HepG2 (cell line): ENCODE measurements at regions not wholly inside any gene's neighbourhood (a gene's known extent, or its start where the extent isn't known, plus 50 kb on each side); places are given as distances from the start of the nearest gene placed in this dataset.

ENCODE experiments used
- ATAC-seq: fragments of 200-7000 bp; cut with Tn5 transposase; 3 replicates; pipeline ENCODE4 v1.9.1; 2020; ENCODE audit warnings: mild to moderate bottlenecking, moderate library complexity
- BruUV-seq: library from RNA; stranded (reverse); fragments of 400-500 nt; replicated peaks from 2 replicates; lab custom pipeline; 2021; lab: Mats Ljungman, UMichigan
- CTCF ChIA-PET: fragments of 300-600 bp; formaldehyde crosslinking; extraction: SDS; loops from one replicate; lab custom pipeline; 2021; ENCODE audit warnings: low total read pairs, inconsistent platforms, low intra/inter-chr PET ratio; lab: Yijun Ruan, JAX
- POLR2A ChIA-PET: fragments of 350-600 bp; sonication (Branson Sonifier 250); formaldehyde crosslinking; loops from one replicate; lab custom pipeline; 2020; ENCODE audit warnings: antibody characterized with exemption, inconsistent platforms; lab: Yijun Ruan, JAX
- DNase-seq: peaks from one replicate; pipeline ENCODE4 v3.0.0-alpha.2; 2015; ENCODE audit warnings: low spot score
- FAIRE-seq: peaks from 3 replicates; lab custom pipeline; 2011; peaks lifted over from hg19 to GRCh38; lab: Jason Lieb, UNC
- H2AFZ ChIP-seq: one replicate; pipeline ENCODE4 v1.6.1; 2011; ENCODE audit warnings: low read length, inconsistent platforms
- H3K27ac ChIP-seq: fragments of 300-600 bp; 3 replicates; pipeline ENCODE4 v1.8.0; 2011; ENCODE audit warnings: mixed run types, mild to moderate bottlenecking, mixed read lengths, low read length, inconsistent platforms; ENCODE audit not compliant: insufficient read depth; ENCODE audit errors: extremely low read length
- H3K27me3 ChIP-seq, 2 experiments: fragments of 200-600 bp in 1 of 2; 2 replicates in 1 of 2; 3 replicates in 1 of 2; pipeline versions ENCODE4 v1.6.0 to v1.8.0; 2011; ENCODE audit warnings: low read length in 2 of 2, mild to moderate bottlenecking in 2 of 2, moderate library complexity in 2 of 2, inconsistent platforms in 1 of 2; ENCODE audit not compliant: insufficient read depth in 2 of 2, control insufficient read depth in 1 of 2
- H3K36me3 ChIP-seq, 2 experiments: fragments of 200-600 bp in 1 of 2; replicated peaks in 1 of 2; 2 replicates in 1 of 2; 3 replicates in 1 of 2; pipeline versions ENCODE4 v1.5.1 to v1.8.0; 2011; ENCODE audit warnings: low read length in 2 of 2, inconsistent platforms in 1 of 2; ENCODE audit not compliant: insufficient read depth in 2 of 2, control insufficient read depth in 1 of 2
- H3K4me1 ChIP-seq: 2 replicates; pipeline ENCODE4 v1.5.1; 2012; ENCODE audit warnings: low read length, inconsistent platforms; ENCODE audit not compliant: insufficient read depth
- H3K4me2 ChIP-seq: 2 replicates; pipeline ENCODE4 v1.6.0; 2011; ENCODE audit warnings: low read depth, low read length, inconsistent platforms
- H3K4me3 ChIP-seq, 3 experiments: fragments of 200-600 bp in 1 of 3; sonication (generic), shearing (Covaris generic) in 1 of 3; replicated peaks in 1 of 3; 2 replicates each; pipeline ENCODE4 v1.5.1; 2011 to 2016; ENCODE audit warnings: low read length in 3 of 3, inconsistent platforms in 2 of 3, low read depth in 2 of 3, mild to moderate bottlenecking in 2 of 3, control low read depth in 1 of 3, mixed read lengths in 1 of 3; ENCODE audit not compliant: insufficient read depth in 1 of 3
- H3K79me2 ChIP-seq: one replicate; pipeline ENCODE4 v1.6.1; 2011; ENCODE audit warnings: low read length, inconsistent platforms; ENCODE audit not compliant: insufficient read depth
- H3K9ac ChIP-seq: 2 replicates; pipeline ENCODE4 v1.6.0; 2011; ENCODE audit warnings: mild to moderate bottlenecking, low read depth, low read length, inconsistent platforms; ENCODE audit not compliant: insufficient read depth
- H3K9me3 ChIP-seq: 2 replicates; pipeline ENCODE4 v1.5.1; 2012; ENCODE audit warnings: mild to moderate bottlenecking, low read length
- H4K20me1 ChIP-seq: 2 replicates; pipeline ENCODE4 v1.6.0; 2011; ENCODE audit warnings: inconsistent platforms, mild to moderate bottlenecking, low read length, moderate library complexity; ENCODE audit not compliant: insufficient read depth
- ATAD3A ChIP-seq: sonication (generic); formaldehyde crosslinking; IDR thresholded peaks from 2 replicates; pipeline ENCODE4 v1.4.0; 2020; ENCODE audit warnings: missing genetic modification reagents
- DNMT3B ChIP-seq: conservative IDR thresholded peaks from 2 replicates; pipeline ENCODE4 v1.6.1; 2016; ENCODE audit warnings: missing biosample characterization, control low read depth
- HNRNPH1 ChIP-seq: fragments of 200-400 bp; formaldehyde crosslinking; optimal IDR thresholded peaks from 2 replicates; pipeline ENCODE3; 2017; ENCODE audit warnings: mild to moderate bottlenecking, low read depth, low read length
- PPARG ChIP-seq: conservative IDR thresholded peaks from 2 replicates; pipeline ENCODE4 v1.6.1; 2016; ENCODE audit warnings: missing biosample characterization, missing genetic modification reagents
- RXRA ChIP-seq: sonication (generic); formaldehyde crosslinking; IDR thresholded peaks from 2 replicates; pipeline ENCODE4 v1.5.1; 2020; ENCODE audit warnings: missing genetic modification reagents
- TEAD2 ChIP-seq: sonication (generic); formaldehyde crosslinking; IDR thresholded peaks from 2 replicates; pipeline ENCODE4 v1.9.0; 2021; ENCODE audit warnings: missing genetic modification reagents
- ZFP62 ChIP-seq: sonication (generic); formaldehyde crosslinking; IDR thresholded peaks from 2 replicates; pipeline ENCODE4 v1.4.0; 2020; ENCODE audit warnings: missing genetic modification reagents
- ZNF264 ChIP-seq: sonication (generic); formaldehyde crosslinking; IDR thresholded peaks from 2 replicates; pipeline ENCODE4 v1.4.0; 2020; ENCODE audit warnings: missing genetic modification reagents
- ZNF326 ChIP-seq: sonication (generic); formaldehyde crosslinking; IDR thresholded peaks from 2 replicates; pipeline ENCODE4 v1.4.0; 2020; ENCODE audit warnings: missing genetic modification reagents, borderline replicate concordance
- ZNF432 ChIP-seq: sonication (generic); formaldehyde crosslinking; IDR thresholded peaks from 2 replicates; pipeline ENCODE4 v1.5.0; 2020; ENCODE audit warnings: missing genetic modification reagents, mild to moderate bottlenecking, borderline replicate concordance
- ZNF615 ChIP-seq: sonication (generic); formaldehyde crosslinking; IDR thresholded peaks from 2 replicates; pipeline ENCODE4 v1.5.0; 2020; ENCODE audit warnings: mild to moderate bottlenecking, missing genetic modification reagents, borderline replicate concordance
- ZNF83 ChIP-seq: sonication (generic); formaldehyde crosslinking; IDR thresholded peaks from 2 replicates; pipeline ENCODE4 v1.4.0; 2020; ENCODE audit warnings: missing genetic modification reagents, mild to moderate bottlenecking, borderline replicate concordance
- WGBS: methylation state at CpG from one replicate; pipeline ENCODE4 v1.1.6; 2017; ENCODE audit warnings: low lambda C conversion rate; 5-methylcytosine and 5-hydroxymethylcytosine counted together
- in situ Hi-C: cut with HindIII; loops from 2 replicates; pipeline ENCODE4 v1.10.0; 2017; ENCODE audit warnings: low pct_unique_long_range_greater_than_20kb; ENCODE audit not compliant: extremely low pct_ligation_motif_present
- intact Hi-C: fragments of 100-400 bp; cut with micrococcal nuclease; formaldehyde crosslinking; loops from one replicate; pipeline ENCODE4 v1.10.0; 2022; ENCODE audit not compliant: unreplicated experiment
- TF ChIP-seq, protein P1 (sequence below): sonication (generic); formaldehyde crosslinking; IDR thresholded peaks from 2 replicates; pipeline ENCODE4 v1.5.0; 2020; ENCODE audit warnings: mild to moderate bottlenecking, missing genetic modification reagents, borderline replicate concordance
- TF ChIP-seq, protein P2 (sequence below): IDR thresholded peaks from 2 replicates; pipeline ENCODE4 v1.6.1; 2016; ENCODE audit warnings: missing compliant biosample characterization, missing genetic modification reagents, borderline replicate concordance
- TF ChIP-seq, protein P3 (sequence below): sonication (generic); formaldehyde crosslinking; IDR thresholded peaks from 2 replicates; pipeline ENCODE4 v1.4.0; 2020; ENCODE audit warnings: low read depth, missing genetic modification reagents
- TF ChIP-seq, protein P4 (sequence below): sonication (generic); formaldehyde crosslinking; IDR thresholded peaks from 2 replicates; pipeline ENCODE4 v1.4.0; 2020; ENCODE audit warnings: missing genetic modification reagents, mild to moderate bottlenecking, borderline replicate concordance
- TF ChIP-seq, protein P5 (sequence below): sonication (generic); formaldehyde crosslinking; IDR thresholded peaks from 2 replicates; pipeline ENCODE4 v1.4.0; 2020; ENCODE audit warnings: missing genetic modification reagents

DNA sequence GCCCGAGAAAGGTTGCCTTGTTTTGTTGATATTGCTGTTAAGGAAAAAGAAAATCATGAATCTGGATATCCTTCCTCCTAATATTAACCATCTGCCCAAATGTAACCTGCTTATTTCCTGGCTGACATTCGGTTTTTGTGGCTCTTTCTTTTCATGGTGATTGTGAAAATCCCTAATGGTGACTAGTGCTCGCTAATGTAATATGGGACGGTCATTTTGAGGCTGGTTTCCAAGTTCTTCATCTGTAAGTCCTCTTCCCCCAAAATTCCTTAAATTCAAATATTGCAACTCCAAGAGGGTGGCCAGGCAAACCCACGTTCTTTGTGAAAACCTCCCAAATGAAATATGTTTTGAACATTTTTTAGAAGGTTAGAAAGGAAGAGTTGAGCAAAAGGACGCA lies 63.1 kb upstream of the MAMDC2 start:
- 0 out of 5 replicates have a peak, but pooled peaks cover 0 to 2% of the 10 kb centered on the region in 2 experiments for H3K27me3 ChIP-seq
- H3K36me3 ChIP-seq = no peaks in the 10 kb centered on the region
- DNase-seq (no peak), ATAC-seq (no peak), FAIRE-seq (no peak)
- no peaks in the 10 kb centered on the region for H4K20me1 ChIP-seq
- intact Hi-C loops (no loop called here), in situ Hi-C loops (no loop called here)
- H3K9me3 ChIP-seq = no peaks in the 10 kb centered on the region
- no peak overlapping the region for H3K27ac ChIP-seq
- ChIA-PET CTCF (no interaction called here), POLR2A (no interaction called here)
- H3K4me2 ChIP-seq = no peak overlapping the region
- no peak overlapping the region for H2AFZ ChIP-seq
- H3K9ac ChIP-seq = no peak overlapping the region
- WGBS = 10% methylated on average over 6 of the region's 6 CpGs
- no peaks in the 10 kb centered on the region for H3K4me1 ChIP-seq
- no peaks in the 10 kb centered on the region for H3K79me2 ChIP-seq
- no TSS peak for BruUV-seq
- no peak overlapping the region for H3K4me3 ChIP-seq
- no peak for TF ChIP-seq ZNF83 (CRISPR knock-in tag)
- no peak for TF ChIP-seq PPARG (CRISPR knock-in tag)
- TF ChIP-seq, protein P1, sequence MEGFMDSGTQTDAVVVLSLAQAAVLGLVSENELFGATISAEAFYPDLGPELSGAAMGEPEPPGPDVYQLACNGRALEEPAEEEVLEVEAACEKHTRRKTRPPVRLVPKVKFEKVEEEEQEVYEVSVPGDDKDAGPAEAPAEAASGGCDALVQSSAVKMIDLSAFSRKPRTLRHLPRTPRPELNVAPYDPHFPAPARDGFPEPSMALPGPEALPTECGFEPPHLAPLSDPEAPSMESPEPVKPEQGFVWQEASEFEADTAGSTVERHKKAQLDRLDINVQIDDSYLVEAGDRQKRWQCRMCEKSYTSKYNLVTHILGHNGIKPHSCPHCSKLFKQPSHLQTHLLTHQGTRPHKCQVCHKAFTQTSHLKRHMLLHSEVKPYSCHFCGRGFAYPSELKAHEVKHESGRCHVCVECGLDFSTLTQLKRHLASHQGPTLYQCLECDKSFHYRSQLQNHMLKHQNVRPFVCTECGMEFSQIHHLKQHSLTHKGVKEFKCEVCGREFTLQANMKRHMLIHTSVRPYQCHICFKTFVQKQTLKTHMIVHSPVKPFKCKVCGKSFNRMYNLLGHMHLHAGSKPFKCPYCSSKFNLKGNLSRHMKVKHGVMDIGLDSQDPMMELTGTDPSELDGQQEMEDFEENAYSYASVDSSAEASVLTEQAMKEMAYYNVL (CRISPR knock-in tag) = no peak
- TF ChIP-seq, protein P2, sequence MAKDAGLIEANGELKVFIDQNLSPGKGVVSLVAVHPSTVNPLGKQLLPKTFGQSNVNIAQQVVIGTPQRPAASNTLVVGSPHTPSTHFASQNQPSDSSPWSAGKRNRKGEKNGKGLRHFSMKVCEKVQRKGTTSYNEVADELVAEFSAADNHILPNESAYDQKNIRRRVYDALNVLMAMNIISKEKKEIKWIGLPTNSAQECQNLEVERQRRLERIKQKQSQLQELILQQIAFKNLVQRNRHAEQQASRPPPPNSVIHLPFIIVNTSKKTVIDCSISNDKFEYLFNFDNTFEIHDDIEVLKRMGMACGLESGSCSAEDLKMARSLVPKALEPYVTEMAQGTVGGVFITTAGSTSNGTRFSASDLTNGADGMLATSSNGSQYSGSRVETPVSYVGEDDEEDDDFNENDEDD (CRISPR knock-in tag) = no peak
- no peak for TF ChIP-seq ZNF264
- TF ChIP-seq, protein P3, sequence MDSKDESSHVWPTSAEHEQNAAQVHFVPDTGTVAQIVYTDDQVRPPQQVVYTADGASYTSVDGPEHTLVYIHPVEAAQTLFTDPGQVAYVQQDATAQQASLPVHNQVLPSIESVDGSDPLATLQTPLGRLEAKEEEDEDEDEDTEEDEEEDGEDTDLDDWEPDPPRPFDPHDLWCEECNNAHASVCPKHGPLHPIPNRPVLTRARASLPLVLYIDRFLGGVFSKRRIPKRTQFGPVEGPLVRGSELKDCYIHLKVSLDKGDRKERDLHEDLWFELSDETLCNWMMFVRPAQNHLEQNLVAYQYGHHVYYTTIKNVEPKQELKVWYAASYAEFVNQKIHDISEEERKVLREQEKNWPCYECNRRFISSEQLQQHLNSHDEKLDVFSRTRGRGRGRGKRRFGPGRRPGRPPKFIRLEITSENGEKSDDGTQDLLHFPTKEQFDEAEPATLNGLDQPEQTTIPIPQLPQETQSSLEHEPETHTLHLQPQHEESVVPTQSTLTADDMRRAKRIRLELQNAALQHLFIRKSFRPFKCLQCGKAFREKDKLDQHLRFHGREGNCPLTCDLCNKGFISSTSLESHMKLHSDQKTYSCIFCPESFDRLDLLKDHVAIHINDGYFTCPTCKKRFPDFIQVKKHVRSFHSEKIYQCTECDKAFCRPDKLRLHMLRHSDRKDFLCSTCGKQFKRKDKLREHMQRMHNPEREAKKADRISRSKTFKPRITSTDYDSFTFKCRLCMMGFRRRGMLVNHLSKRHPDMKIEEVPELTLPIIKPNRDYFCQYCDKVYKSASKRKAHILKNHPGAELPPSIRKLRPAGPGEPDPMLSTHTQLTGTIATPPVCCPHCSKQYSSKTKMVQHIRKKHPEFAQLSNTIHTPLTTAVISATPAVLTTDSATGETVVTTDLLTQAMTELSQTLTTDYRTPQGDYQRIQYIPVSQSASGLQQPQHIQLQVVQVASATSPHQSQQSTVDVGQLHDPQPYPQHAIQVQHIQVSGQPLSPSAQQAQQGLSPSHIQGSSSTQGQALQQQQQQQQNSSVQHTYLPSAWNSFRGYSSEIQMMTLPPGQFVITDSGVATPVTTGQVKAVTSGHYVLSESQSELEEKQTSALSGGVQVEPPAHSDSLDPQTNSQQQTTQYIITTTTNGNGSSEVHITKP (CRISPR knock-in tag) = no peak
- no peak for TF ChIP-seq ZNF326
- TF ChIP-seq ZFP62 (CRISPR knock-in tag) = no peak
- no peak for TF ChIP-seq ATAD3A (CRISPR knock-in tag)
- TF ChIP-seq, protein P4, sequence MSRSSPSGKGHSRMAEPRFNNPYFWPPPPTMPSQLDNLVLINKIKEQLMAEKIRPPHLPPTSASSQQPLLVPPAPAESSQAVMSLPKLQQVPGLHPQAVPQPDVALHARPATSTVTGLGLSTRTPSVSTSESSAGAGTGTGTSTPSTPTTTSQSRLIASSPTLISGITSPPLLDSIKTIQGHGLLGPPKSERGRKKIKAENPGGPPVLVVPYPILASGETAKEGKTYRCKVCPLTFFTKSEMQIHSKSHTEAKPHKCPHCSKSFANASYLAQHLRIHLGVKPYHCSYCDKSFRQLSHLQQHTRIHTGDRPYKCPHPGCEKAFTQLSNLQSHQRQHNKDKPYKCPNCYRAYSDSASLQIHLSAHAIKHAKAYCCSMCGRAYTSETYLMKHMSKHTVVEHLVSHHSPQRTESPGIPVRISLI (CRISPR knock-in tag) = no peak
- TF ChIP-seq ZNF432 (CRISPR knock-in tag) = no peak
- no peak for TF ChIP-seq TEAD2 (CRISPR knock-in tag)
- no peak for TF ChIP-seq ZNF615 (CRISPR knock-in tag)
- TF ChIP-seq DNMT3B = no peak
- TF ChIP-seq RXRA (CRISPR knock-in tag) = no peak
- TF ChIP-seq, protein P5, sequence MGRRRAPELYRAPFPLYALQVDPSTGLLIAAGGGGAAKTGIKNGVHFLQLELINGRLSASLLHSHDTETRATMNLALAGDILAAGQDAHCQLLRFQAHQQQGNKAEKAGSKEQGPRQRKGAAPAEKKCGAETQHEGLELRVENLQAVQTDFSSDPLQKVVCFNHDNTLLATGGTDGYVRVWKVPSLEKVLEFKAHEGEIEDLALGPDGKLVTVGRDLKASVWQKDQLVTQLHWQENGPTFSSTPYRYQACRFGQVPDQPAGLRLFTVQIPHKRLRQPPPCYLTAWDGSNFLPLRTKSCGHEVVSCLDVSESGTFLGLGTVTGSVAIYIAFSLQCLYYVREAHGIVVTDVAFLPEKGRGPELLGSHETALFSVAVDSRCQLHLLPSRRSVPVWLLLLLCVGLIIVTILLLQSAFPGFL (CRISPR knock-in tag) = no peak
- no peak for TF ChIP-seq HNRNPH1
